GM21526 (cell line): ENCODE measurements at regions not wholly inside any gene's neighbourhood (a gene's known extent, or its start where the extent isn't known, plus 50 kb on each side); places are given as distances from the start of the nearest gene placed in this dataset.

Experiments used
- ATAC-seq: cut with Tn5 transposase; IDR thresholded peaks from one replicate; pipeline ENCODE4 v1.9.1; 2021; ENCODE audit warnings: moderate library complexity; ENCODE audit not compliant: unreplicated experiment, low FRiP score

DNA sequence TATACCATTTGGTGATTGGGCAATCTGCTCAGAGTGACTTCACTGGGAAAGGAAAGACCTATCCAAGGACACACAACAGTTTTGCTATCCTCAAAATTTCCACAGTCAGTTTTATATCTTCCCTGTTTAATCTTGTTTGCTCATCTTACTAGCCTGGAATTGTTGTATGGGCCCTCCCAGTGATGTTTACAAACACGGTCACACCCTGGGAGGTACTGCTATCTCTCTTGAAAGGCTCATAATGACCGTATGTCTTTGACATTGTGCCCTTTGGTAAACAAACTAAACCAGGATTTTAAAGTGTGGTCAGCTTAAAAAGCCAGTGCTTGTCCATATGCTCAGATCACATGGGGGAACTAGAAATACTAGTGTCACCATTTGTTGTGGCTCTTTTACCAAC lies 277.0 kb downstream of the CDH2 start:
- ATAC-seq, result no peak

- ATAC-seq, result no peak
Observed at GRCh38 chr18:27894746-27895145, 282.2 kb downstream of the CDH2 start.

DNA sequence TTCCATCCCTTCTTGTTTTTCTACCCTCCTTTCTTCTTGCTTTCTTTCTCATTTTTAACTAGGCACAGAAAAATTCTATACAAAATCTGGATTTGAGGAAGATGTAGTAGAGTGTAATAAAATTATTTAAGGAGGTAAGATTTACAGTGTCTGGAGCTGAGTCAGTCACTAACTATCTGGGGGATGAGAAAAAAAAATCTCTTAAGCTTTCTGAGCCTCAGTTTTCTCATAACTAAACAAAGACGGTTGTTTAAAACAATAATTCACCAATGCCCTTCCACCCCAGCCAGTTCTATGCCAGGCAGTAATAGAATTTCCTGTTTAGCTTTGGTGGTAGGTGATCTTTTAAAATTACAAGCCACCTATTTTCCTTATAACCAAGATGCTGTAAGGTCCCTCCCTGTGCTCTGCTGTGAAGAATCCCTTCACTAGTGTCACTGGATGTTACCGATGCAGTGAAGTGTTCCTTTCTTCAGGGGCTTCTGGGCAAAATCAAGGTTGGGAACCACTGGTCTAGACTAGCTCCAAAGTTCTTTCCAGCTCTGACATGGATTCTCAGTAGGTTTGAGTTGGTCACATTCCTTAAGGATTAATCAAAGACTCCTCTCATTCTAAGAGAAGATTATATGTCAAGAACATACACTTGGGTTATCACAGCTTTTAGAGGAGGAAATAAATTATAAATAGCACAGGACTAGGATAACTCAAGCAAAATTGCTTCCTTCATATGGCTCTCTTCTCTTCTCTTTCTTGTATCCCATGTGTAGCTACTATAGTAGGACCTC lies 289.0 kb downstream of the CDH2 start:
- ATAC-seq, result no peak

DNA sequence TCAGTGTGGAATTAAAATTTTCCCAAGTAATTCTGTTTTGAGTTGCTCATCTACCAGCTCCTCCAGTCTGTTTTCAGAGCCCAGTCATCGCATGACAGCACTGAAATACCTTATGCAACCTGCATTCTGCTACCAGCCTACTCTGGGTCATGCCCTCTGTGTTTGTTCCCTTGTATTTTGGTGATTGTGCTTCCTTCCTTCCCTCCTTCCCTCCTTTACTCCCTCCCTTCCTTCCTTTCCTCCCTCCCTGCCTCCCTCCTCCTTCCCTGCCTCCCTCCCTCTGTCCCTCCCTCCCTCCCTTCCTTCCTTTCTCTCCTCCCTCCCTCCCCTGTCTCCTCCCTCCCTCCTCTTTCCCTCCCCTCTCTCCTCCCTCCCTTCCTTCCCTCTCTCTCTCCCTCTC lies 289.6 kb downstream of the CDH2 start:
- ATAC-seq, result no peak

DNA sequence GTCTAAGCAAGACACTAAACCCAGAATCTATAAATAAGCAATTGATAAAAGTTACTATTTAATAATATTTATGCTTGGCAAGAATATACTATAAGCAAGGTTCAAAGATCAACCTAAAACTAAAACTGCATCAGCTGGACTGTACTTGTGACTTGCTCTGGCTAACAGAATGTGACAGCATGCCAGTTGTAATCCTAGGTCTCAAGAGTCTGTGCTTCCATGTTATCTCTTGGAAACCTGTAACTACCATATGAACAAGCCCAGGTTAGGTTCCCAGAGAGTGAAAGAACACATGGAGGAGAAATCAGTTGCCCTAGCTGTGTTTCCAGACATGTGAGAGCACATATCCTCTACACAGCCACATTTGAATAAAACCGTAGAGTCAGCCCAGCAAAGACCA lies 297.4 kb downstream of the CDH2 start:
- ATAC-seq, result no peak

GRCh38 chr18:27871726-27872125 lies 305.2 kb downstream of the CDH2 start:
- ATAC-seq, result no peak

DNA sequence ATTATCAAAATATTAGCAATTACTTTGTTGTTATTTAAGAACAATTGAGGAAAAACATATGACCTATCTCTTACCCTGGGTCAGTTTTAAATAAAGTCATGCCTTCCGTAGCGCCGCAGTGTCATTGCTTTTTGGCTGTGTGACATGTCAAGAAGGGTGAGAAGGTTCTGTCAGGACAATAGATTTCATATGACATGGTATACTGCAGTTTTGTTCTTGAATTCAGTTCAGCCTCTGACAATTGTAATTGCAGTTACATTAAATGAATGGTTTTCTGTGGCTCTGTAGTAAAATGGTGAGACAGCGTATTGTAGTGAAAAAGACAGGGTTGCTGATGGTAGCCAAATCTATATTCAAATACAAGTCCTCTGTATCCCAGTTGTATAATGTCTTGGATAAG lies 307.2 kb downstream of the CDH2 start:
- no peak for ATAC-seq

DNA sequence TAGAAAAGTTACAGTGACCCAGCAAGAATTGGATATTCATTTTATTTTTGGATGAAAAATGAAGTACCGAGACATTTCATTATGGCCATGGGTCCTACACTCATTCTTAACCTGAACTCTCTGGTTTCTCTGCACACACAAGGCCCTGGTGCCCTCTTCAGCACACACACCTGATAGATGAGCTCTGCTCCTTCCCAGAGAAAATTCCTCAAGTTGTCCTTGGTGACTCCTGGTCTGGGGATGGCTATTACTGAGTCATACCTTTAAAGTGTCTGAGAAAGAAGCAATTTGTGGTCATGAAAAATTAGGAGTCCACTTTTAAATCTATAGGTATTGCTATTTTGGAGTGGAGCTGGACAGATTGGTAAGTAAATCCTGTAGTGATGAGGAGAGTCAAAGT lies 311.5 kb downstream of the CDH2 start:
- no peak for ATAC-seq

DNA sequence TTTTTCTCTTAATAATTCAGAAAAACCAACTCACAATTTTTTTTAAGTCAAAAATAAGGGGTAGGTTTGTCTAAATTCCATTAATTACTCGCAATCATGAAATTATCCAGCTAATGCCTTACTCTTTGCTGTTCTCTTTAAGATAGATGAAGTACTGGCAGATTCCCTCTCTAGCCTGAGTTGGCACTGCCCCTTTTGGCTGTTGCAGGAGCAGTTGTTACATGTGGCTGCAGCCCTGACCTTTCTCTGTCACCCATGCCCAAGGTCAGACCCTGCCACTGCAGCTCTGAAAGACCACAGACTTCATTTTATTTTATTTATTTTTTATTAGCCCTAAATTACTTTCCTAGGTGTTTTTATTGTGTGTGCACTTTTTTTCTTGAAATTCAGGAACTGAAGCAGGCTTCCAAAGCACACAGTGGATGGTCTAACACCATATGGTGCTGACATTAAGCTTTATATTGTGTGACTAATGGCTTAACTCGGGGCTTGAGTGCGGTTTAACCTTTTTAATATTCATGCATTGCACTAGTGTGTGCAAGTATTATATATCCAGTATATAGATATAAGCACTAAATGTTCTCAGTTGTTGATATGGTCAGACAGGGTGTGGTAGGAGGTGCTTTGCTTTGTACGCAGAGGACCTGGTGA lies 313.0 kb downstream of the CDH2 start:
- no peak for ATAC-seq

GRCh38 chr18:27862041-27862682 lies 314.8 kb downstream of the CDH2 start:
- ATAC-seq, result no peak

DNA sequence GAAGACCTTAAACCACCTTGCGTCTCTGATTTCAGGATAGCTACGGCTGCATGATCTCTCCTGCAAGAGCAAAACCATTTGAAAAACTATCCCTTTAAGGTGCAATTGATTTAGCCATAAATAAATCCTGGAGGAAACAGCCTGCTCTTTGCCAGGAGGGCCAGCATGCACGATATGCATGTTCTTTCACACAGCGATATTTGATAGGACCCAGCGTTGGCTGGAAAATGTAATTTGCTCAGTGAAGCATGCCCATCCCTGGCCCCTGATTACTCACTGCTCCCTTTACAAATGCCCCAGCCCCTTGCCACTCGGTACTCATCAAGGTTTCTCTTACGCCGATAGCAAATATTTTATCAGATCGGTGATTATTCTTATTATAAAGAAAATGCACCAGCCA lies 315.4 kb downstream of the CDH2 start:
- no peak for ATAC-seq

DNA sequence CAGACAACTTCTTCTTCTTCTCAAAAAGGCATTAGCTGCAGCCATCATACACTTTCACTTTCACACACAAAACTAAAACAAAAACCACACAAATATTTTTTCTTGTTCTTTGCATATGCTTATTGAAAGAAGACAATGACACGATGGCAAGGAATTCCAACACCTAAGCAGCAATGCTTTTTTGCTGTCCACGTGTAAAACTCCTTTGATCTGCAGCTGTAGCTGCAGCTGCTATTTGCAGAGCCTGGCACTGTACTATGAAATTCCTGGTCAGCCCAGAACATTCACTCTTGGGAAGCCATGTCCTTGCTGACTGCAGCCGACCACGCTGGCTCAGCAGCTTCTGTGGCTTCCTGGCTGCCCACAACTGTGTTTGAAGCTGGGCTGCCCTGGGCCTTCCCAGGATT lies 316.2 kb downstream of the CDH2 start:
- ATAC-seq, result no peak

GRCh38 chr18:27860011-27860410 lies 316.9 kb downstream of the CDH2 start:
- no peak for ATAC-seq

DNA sequence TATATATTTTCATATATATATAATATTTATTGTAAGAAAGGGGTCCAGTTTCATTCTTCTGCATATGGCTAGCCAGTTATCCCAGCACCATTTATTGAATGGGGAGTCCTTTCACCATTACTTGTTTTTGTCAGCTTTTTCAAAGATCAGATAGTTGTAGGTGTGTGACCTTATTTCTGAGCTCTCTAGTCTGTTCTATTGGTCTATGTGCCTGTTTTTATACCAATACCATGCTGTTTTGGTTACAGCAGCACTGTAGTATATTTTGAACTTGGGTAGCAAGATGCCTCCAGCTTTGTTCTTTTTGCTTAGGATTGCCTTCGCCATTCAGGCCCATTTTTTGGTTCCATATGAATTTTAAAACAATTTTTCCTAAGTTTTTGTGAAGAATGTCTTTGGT lies 320.1 kb downstream of the CDH2 start:
- no peak for ATAC-seq

- ATAC-seq, result no peak
Observed at GRCh38 chr18:27855486-27855885, 321.4 kb downstream of the CDH2 start.

- ATAC-seq, result no peak
Observed at GRCh38 chr18:27854631-27855030, 322.3 kb downstream of the CDH2 start.

DNA sequence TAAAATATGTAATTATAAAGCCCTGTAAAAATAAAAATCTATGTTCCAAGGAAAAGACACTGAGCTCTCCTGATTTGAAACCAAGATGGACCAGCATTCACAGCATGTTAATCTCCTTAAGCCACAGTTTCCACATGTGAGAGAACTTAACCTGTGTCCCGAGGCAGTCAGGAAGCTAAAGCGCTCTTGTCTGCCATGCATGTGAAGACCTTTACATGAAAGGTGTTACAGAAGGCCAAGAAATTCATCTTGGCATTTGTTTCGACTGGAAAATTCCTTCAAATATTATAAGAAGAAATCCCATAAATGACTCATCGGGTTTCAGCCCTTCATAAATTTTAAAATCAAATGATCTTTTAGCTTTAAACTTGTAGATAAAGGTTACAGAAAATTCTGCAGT lies 328.6 kb downstream of the CDH2 start:
- ATAC-seq, result no peak

DNA sequence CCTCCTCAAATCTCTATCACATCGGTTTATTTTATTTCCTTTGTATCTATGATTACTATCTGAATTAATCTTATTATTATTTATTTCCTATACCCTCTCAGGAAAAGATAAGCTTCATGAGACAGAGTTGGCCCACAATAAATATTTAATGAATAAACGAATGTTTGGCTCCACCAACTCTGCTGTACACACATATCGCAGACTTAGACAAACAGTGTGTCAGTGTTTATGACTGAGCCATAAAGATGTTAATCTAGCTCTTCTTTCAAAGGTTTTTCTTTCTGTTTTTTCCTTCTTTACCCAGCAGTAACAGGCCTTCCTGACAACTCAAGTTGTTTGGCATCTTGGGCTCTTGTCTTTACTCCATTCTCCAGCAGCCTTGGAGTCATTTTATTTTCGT lies 329.5 kb downstream of the CDH2 start:
- no peak for ATAC-seq

GRCh38 chr18:27845897-27846296 lies 331.0 kb downstream of the CDH2 start:
- ATAC-seq, result no peak

DNA sequence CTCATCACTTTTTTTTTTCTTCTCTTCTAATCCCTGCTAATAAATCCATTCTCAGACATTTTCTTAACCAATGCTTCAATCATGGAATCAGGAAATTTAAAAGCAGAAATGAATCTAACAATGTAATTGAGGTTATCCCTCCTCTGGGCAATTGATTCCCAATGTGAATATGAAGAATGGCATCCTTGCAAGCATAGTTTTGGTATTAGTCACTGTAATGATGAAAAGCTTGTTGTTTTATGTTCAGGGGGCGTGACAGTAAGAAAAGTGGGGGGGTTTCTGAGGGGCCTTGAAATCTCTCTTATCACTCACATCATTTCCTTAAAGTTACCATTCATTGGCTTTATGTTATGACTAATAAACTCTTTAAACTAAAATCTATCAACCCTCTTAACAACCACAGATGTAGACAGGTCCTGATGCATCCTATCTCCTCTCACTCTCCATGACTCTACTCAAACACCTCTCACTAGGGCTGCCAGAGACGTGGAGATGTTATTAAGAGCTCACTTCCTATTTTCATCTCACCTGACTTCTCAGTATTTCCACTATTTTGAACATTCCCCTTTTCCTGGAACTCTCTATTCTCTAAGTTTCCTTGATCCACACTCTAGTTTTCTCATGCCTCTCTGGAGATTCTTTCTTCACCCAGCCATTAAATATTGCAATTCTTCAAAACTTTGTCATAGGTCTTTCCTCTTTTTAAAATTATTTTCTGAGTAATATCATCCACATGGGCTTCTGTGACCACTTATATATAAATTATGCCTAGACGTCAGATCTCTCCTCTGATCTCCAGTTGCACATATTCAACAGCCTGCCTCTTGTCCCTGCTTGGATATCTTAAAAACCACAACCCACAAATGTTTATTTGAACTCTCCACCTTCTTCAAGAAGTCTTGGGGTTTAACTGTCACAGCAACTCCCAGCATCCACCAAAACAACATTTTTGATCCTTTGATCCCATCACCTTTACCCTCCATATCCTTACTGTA lies 332.9 kb downstream of the CDH2 start:
- ATAC-seq, result no peak

GRCh38 chr18:27839141-27839540 lies 337.8 kb downstream of the CDH2 start:
- no peak for ATAC-seq
